OCI-LY1 (cell line): ENCODE measurements at regions not wholly inside any gene's neighbourhood (a gene's known extent, or its start where the extent isn't known, plus 50 kb on each side); places are given as distances from the start of the nearest gene placed in this dataset.

Experiments
- CTCF ChIP-seq: fragments of 200-600 bp; sonication (generic), shearing (Covaris generic); IDR thresholded peaks from 2 replicates; pipeline ENCODE4 v1.5.1; 2017; ENCODE audit warnings: mild to moderate bottlenecking, antibody characterized with exemption, low read length, moderate library complexity, mixed read lengths
- EZH2 ChIP-seq: fragments of 200-600 bp; sonication (generic), shearing (Covaris generic); IDR thresholded peaks from 2 replicates; pipeline ENCODE4 v1.8.0; 2017; ENCODE audit warnings: borderline replicate concordance, mixed run types, mild to moderate bottlenecking, antibody characterized with exemption, low read length, moderate library complexity, mixed read lengths

GRCh38 chr11:15737320-15737719, 619.0 kb downstream of the SOX6 start:
- TF ChIP-seq CTCF (no peak), EZH2 (no peak)
